GM12872 (cell line): ENCODE measurements at regions not wholly inside any gene's neighbourhood (a gene's known extent, or its start where the extent isn't known, plus 50 kb on each side); places are given as distances from the start of the nearest gene placed in this dataset.

Experiments used
- CTCF ChIP-seq: IDR thresholded peaks from 3 replicates; pipeline ENCODE4 v1.5.1; 2011; ENCODE audit warnings: low read depth, mild to moderate bottlenecking, low read length, moderate library complexity; ENCODE audit not compliant: insufficient read depth

GRCh38 chr2:120438301-120439066, 92.5 kb downstream of the INHBB start:
- no peak for TF ChIP-seq CTCF

- TF ChIP-seq CTCF = no peak
Measured at GRCh38 chr2:120439067-120439368, 93.1 kb downstream of the INHBB start.

GRCh38 chr2:120439637-120440384, 93.9 kb downstream of the INHBB start:
- TF ChIP-seq CTCF = no peak

- TF ChIP-seq CTCF = no peak
Measured at GRCh38 chr2:120440521-120441350, 94.8 kb downstream of the INHBB start.

- no peak for TF ChIP-seq CTCF
Measured at GRCh38 chr2:120441351-120441700, 95.4 kb downstream of the INHBB start.

- no peak for TF ChIP-seq CTCF
Measured at GRCh38 chr2:120441744-120442471, 96.0 kb downstream of the INHBB start.

GRCh38 chr2:120442541-120442922, 96.6 kb downstream of the INHBB start:
- TF ChIP-seq CTCF = no peak
